HepG2 (cell line): ENCODE measurements at regions not wholly inside any gene's neighbourhood (a gene's known extent, or its start where the extent isn't known, plus 50 kb on each side); places are given as distances from the start of the nearest gene placed in this dataset.

Source experiments
- ATAC-seq: fragments of 200-7000 bp; cut with Tn5 transposase; 3 replicates; pipeline ENCODE4 v1.9.1; 2020; ENCODE audit warnings: mild to moderate bottlenecking, moderate library complexity
- BruUV-seq: library from RNA; stranded (reverse); fragments of 400-500 nt; replicated peaks from 2 replicates; lab custom pipeline; 2021; lab: Mats Ljungman, UMichigan
- CTCF ChIA-PET: fragments of 300-600 bp; formaldehyde crosslinking; extraction: SDS; loops from one replicate; lab custom pipeline; 2021; ENCODE audit warnings: low total read pairs, inconsistent platforms, low intra/inter-chr PET ratio; lab: Yijun Ruan, JAX
- POLR2A ChIA-PET: fragments of 350-600 bp; sonication (Branson Sonifier 250); formaldehyde crosslinking; loops from one replicate; lab custom pipeline; 2020; ENCODE audit warnings: antibody characterized with exemption, inconsistent platforms; lab: Yijun Ruan, JAX
- DNase-seq: peaks from one replicate; pipeline ENCODE4 v3.0.0-alpha.2; 2015; ENCODE audit warnings: low spot score
- FAIRE-seq: peaks from 3 replicates; lab custom pipeline; 2011; peaks lifted over from hg19 to GRCh38; lab: Jason Lieb, UNC
- H2AFZ ChIP-seq: one replicate; pipeline ENCODE4 v1.6.1; 2011; ENCODE audit warnings: low read length, inconsistent platforms
- H3K27ac ChIP-seq: fragments of 300-600 bp; 3 replicates; pipeline ENCODE4 v1.8.0; 2011; ENCODE audit warnings: mixed run types, mild to moderate bottlenecking, mixed read lengths, low read length, inconsistent platforms; ENCODE audit not compliant: insufficient read depth; ENCODE audit errors: extremely low read length
- H3K27me3 ChIP-seq, 2 experiments: fragments of 200-600 bp in 1 of 2; 2 replicates in 1 of 2; 3 replicates in 1 of 2; pipeline versions ENCODE4 v1.6.0 to v1.8.0; 2011; ENCODE audit warnings: low read length in 2 of 2, mild to moderate bottlenecking in 2 of 2, moderate library complexity in 2 of 2, inconsistent platforms in 1 of 2; ENCODE audit not compliant: insufficient read depth in 2 of 2, control insufficient read depth in 1 of 2
- H3K36me3 ChIP-seq, 2 experiments: fragments of 200-600 bp in 1 of 2; replicated peaks in 1 of 2; 2 replicates in 1 of 2; 3 replicates in 1 of 2; pipeline versions ENCODE4 v1.5.1 to v1.8.0; 2011; ENCODE audit warnings: low read length in 2 of 2, inconsistent platforms in 1 of 2; ENCODE audit not compliant: insufficient read depth in 2 of 2, control insufficient read depth in 1 of 2
- H3K4me1 ChIP-seq: 2 replicates; pipeline ENCODE4 v1.5.1; 2012; ENCODE audit warnings: low read length, inconsistent platforms; ENCODE audit not compliant: insufficient read depth
- H3K4me2 ChIP-seq: 2 replicates; pipeline ENCODE4 v1.6.0; 2011; ENCODE audit warnings: low read depth, low read length, inconsistent platforms
- H3K4me3 ChIP-seq, 3 experiments: fragments of 200-600 bp in 1 of 3; sonication (generic), shearing (Covaris generic) in 1 of 3; replicated peaks in 1 of 3; 2 replicates each; pipeline ENCODE4 v1.5.1; 2011 to 2016; ENCODE audit warnings: low read length in 3 of 3, inconsistent platforms in 2 of 3, low read depth in 2 of 3, mild to moderate bottlenecking in 2 of 3, control low read depth in 1 of 3, mixed read lengths in 1 of 3; ENCODE audit not compliant: insufficient read depth in 1 of 3
- H3K79me2 ChIP-seq: one replicate; pipeline ENCODE4 v1.6.1; 2011; ENCODE audit warnings: low read length, inconsistent platforms; ENCODE audit not compliant: insufficient read depth
- H3K9ac ChIP-seq: 2 replicates; pipeline ENCODE4 v1.6.0; 2011; ENCODE audit warnings: mild to moderate bottlenecking, low read depth, low read length, inconsistent platforms; ENCODE audit not compliant: insufficient read depth
- H3K9me3 ChIP-seq: 2 replicates; pipeline ENCODE4 v1.5.1; 2012; ENCODE audit warnings: mild to moderate bottlenecking, low read length
- H4K20me1 ChIP-seq: 2 replicates; pipeline ENCODE4 v1.6.0; 2011; ENCODE audit warnings: inconsistent platforms, mild to moderate bottlenecking, low read length, moderate library complexity; ENCODE audit not compliant: insufficient read depth
- HHEX ChIP-seq: IDR thresholded peaks from 2 replicates; pipeline ENCODE4 v1.6.1; 2016; ENCODE audit warnings: control low read depth
- JDP2 ChIP-seq: sonication (generic); formaldehyde crosslinking; IDR thresholded peaks from 2 replicates; pipeline ENCODE4 v1.8.1; 2022; ENCODE audit warnings: missing genetic modification reagents, borderline replicate concordance
- MAFF ChIP-seq: IDR thresholded peaks from 2 replicates; pipeline ENCODE4 v1.6.1; 2011; ENCODE audit warnings: low read depth, low read length, improper control_type of control experiment
- MAFK ChIP-seq, 2 experiments: IDR thresholded peaks in 1 of 2; conservative IDR thresholded peaks in 1 of 2; 2 replicates each; pipeline ENCODE4 v1.6.1; 2011; ENCODE audit warnings: improper control_type of control experiment in 2 of 2, low read length in 2 of 2
- NFE2L2 ChIP-seq: fragments of 150-350 bp; IDR thresholded peaks from 2 replicates; pipeline ENCODE4 v1.6.1; 2014; ENCODE audit warnings: low read length
- NR2F1 ChIP-seq, 2 experiments: fragments of 450-650 bp in 1 of 2; formaldehyde crosslinking in 1 of 2; IDR thresholded peaks; 2 replicates each; pipeline versions ENCODE4 v1.5.0 to v1.6.1; 2016 to 2020; ENCODE audit warnings: mild to moderate bottlenecking in 1 of 2, missing compliant biosample characterization in 1 of 2, missing genetic modification reagents in 1 of 2, moderate library complexity in 1 of 2
- PHF8 ChIP-seq: sonication (generic); formaldehyde crosslinking; IDR thresholded peaks from 2 replicates; pipeline ENCODE4 v1.5.0; 2020; ENCODE audit warnings: missing genetic modification reagents
- ZEB1 ChIP-seq: IDR thresholded peaks from 2 replicates; pipeline ENCODE4 v1.6.1; 2012; ENCODE audit warnings: mild to moderate bottlenecking, low read depth, inconsistent platforms; ENCODE audit not compliant: insufficient replicate concordance
- ZFP41 ChIP-seq: sonication (generic); formaldehyde crosslinking; IDR thresholded peaks from 2 replicates; pipeline ENCODE4 v1.4.0; 2020; ENCODE audit warnings: mild to moderate bottlenecking, missing genetic modification reagents, borderline replicate concordance
- ZNF644 ChIP-seq: IDR thresholded peaks from 2 replicates; pipeline ENCODE4 v1.6.1; 2016; ENCODE audit warnings: low read depth
- WGBS: methylation state at CpG from one replicate; pipeline ENCODE4 v1.1.6; 2017; ENCODE audit warnings: low lambda C conversion rate; 5-methylcytosine and 5-hydroxymethylcytosine counted together
- in situ Hi-C: cut with HindIII; loops from 2 replicates; pipeline ENCODE4 v1.10.0; 2017; ENCODE audit warnings: low pct_unique_long_range_greater_than_20kb; ENCODE audit not compliant: extremely low pct_ligation_motif_present
- intact Hi-C: fragments of 100-400 bp; cut with micrococcal nuclease; formaldehyde crosslinking; loops from one replicate; pipeline ENCODE4 v1.10.0; 2022; ENCODE audit not compliant: unreplicated experiment

GRCh38 chr2:138228101-138228500 is 263.8 kb downstream of the HNMT start (continued):
- TF ChIP-seq ZFP41 (no peak), ZNF644 (CRISPR knock-in tag) (0 out of 2 replicates have a peak, but pooled peaks have one; percentile 11), HHEX (CRISPR knock-in tag) (no peak)

- Histone ChIP-seq H4K20me1 (no peaks in the 10 kb centered on the region), H3K9ac (no peak overlapping the region), H3K27me3 (no peaks in the 10 kb centered on the region; a peak in 1 of 5 replicates), H2AFZ (no peak overlapping the region), H3K27ac (no peak overlapping the region), H3K4me1 (no peaks in the 10 kb centered on the region), H3K36me3 (no peaks in the 10 kb centered on the region), H3K4me3 (no peak overlapping the region), H3K9me3 (no peaks in the 10 kb centered on the region), H3K79me2 (no peaks in the 10 kb centered on the region), H3K4me2 (no peak overlapping the region)
- ATAC-seq (no peak), DNase-seq (no peak), FAIRE-seq (no peak)
- intact Hi-C loops (no loop called here), in situ Hi-C loops (no loop called here)
- WGBS = 66% methylated on average over 2 of the region's 2 CpGs
- CTCF ChIA-PET = no interaction called here
- POLR2A ChIA-PET = no interaction called here
- no TSS peak for BruUV-seq
- TF ChIP-seq MAFK (conservative IDR thresholded peaks at IDR 0.05 in 1 of 2, IDR thresholded peaks at IDR 0.05 in 1 of 2; ENCODE audit: low read length in 2 of 2) = peak in 1 of 2 experiments; percentile 74; a peak in 3 of 4 replicates
- no peak for TF ChIP-seq PHF8 (CRISPR knock-in tag)
- TF ChIP-seq JDP2 (CRISPR knock-in tag) = no peak
- no peak for TF ChIP-seq NR2F1 (CRISPR knock-in tag; IDR thresholded peaks at IDR 0.05)
- peak; percentile 50; the same call in 1 of the 2 replicates for TF ChIP-seq MAFF
Observed at GRCh38 chr2:138234265-138234664, 267.3 kb upstream of the SPOPL start.

GRCh38 chr2:138235041-138235440 is 266.5 kb upstream of the SPOPL start:
- intact Hi-C loops (no loop called here), in situ Hi-C loops (no loop called here)
- DNase-seq (no peak), FAIRE-seq (no peak), ATAC-seq (no peak)
- H3K79me2 ChIP-seq = no peaks in the 10 kb centered on the region
- no peaks in the 10 kb centered on the region for H4K20me1 ChIP-seq
- no peaks in the 10 kb centered on the region for H3K36me3 ChIP-seq
- no peak overlapping the region for H3K9ac ChIP-seq
- H3K27ac ChIP-seq = no peak overlapping the region
- H3K9me3 ChIP-seq = no peaks in the 10 kb centered on the region
- H3K4me3 ChIP-seq = no peak overlapping the region
- whole genome bisulfite sequencing = 87% methylated on average over 2 of the region's 2 CpGs
- H2AFZ ChIP-seq = no peak overlapping the region
- H3K4me1 ChIP-seq = no peaks in the 10 kb centered on the region
- H3K27me3 ChIP-seq = no peaks in the 10 kb centered on the region; a peak in 1 of 5 replicates
- POLR2A ChIA-PET = no interaction called here
- 0 out of 2 replicates have a peak, but pooled peaks have one; percentile 29 for TF ChIP-seq NFE2L2
- TF ChIP-seq ZEB1 = no peak
- no peak overlapping the region for H3K4me2 ChIP-seq
- CTCF ChIA-PET = no interaction called here
- BruUV-seq = no TSS peak
